ENCODE measurements at regions not wholly inside any gene's neighbourhood (a gene's known extent, or its start where the extent isn't known, plus 50 kb on each side); places are given as distances from the start of the nearest gene placed in this dataset.
A peak's percentile ranks its signal among the peaks of the same experiment; 100 is the strongest.

GRCh38 chr15:94930960-94931359 lies 699.6 kb downstream of the MCTP2 start:
- intact Hi-C loops (cut with DNase I) = no loop called here
- DNase-seq = no peak
- ATAC-seq = no peak

- no peak for DNase-seq
- ATAC-seq = no peak
- intact Hi-C loops (cut with DNase I) = no loop called here
These were observed 703.1 kb downstream of the MCTP2 start for GRCh38 chr15:94934440-94934839.

GRCh38 chr15:94937242-94937641 lies 705.9 kb downstream of the MCTP2 start:
- no peak for DNase-seq
- no peak for ATAC-seq
- intact Hi-C loops (cut with DNase I) = no loop called here

- no peak for DNase-seq
- intact Hi-C loops (cut with DNase I) = no loop called here
- no peak for ATAC-seq
These were observed 712.5 kb downstream of the MCTP2 start for GRCh38 chr15:94943888-94944287.

- intact Hi-C loops (cut with DNase I) = no loop called here
- DNase-seq (no peak), ATAC-seq (no peak)
These were observed 720.2 kb downstream of the MCTP2 start for GRCh38 chr15:94951538-94951937.

GRCh38 chr15:94963953-94964352 lies 732.6 kb downstream of the MCTP2 start:
- intact Hi-C loops (cut with DNase I) = no loop called here
- DNase-seq (no peak), ATAC-seq (no peak)

GRCh38 chr15:94965593-94965992 lies 734.2 kb downstream of the MCTP2 start:
- intact Hi-C loops (cut with DNase I) = no loop called here
- no peak for ATAC-seq
- DNase-seq = no peak

- DNase-seq (no peak), ATAC-seq (no peak)
- intact Hi-C loops (cut with DNase I) = no loop called here
These were observed 736.8 kb downstream of the MCTP2 start for GRCh38 chr15:94968133-94968532.

- intact Hi-C loops (cut with DNase I) = no loop called here
- DNase-seq = no peak
- no peak for ATAC-seq
These were observed 738.7 kb downstream of the MCTP2 start for GRCh38 chr15:94970096-94970495.

GRCh38 chr15:94970802-94971201 lies 739.4 kb downstream of the MCTP2 start:
- intact Hi-C loops (cut with DNase I) = no loop called here
- DNase-seq (no peak), ATAC-seq (no peak)

GRCh38 chr15:94972314-94972713 lies 741.0 kb downstream of the MCTP2 start:
- ATAC-seq (peak in 1 of 2 donors; percentile 39), DNase-seq (no peak)

GRCh38 chr15:94987085-94987484 lies 755.7 kb downstream of the MCTP2 start:
- ATAC-seq = no peak
- no peak for DNase-seq
- intact Hi-C loops (cut with DNase I) = no loop called here

More at GRCh38 chr15:94972314-94972713, 741.0 kb downstream of the MCTP2 start:
- intact Hi-C loops (cut with DNase I) = no loop called here

GRCh38 chr15:94991718-94992117 lies 760.4 kb downstream of the MCTP2 start:
- no peak for ATAC-seq

GRCh38 chr15:95009635-95010034 lies 778.3 kb downstream of the MCTP2 start:
- intact Hi-C loops (cut with DNase I) = no loop called here
- ATAC-seq = no peak
- no peak for DNase-seq

More at GRCh38 chr15:94991718-94992117, 760.4 kb downstream of the MCTP2 start:
- intact Hi-C loops (cut with DNase I) = no loop called here
- DNase-seq = no peak

- DNase-seq (no peak), ATAC-seq (no peak)
- intact Hi-C loops (cut with DNase I) = no loop called here
These were observed 782.0 kb downstream of the MCTP2 start for GRCh38 chr15:95013381-95013780.

GRCh38 chr15:95016511-95017229 lies 785.3 kb downstream of the MCTP2 start:
- DNase-seq (no peak), ATAC-seq (peak; percentile 69 to 85)
- intact Hi-C loops (cut with DNase I) = no loop called here

GRCh38 chr15:95017666-95018328 lies 786.4 kb downstream of the MCTP2 start:
- intact Hi-C loops (cut with DNase I) = no loop called here
- peak; percentile 23 to 48 for ATAC-seq
- peak; percentile 85 for DNase-seq

- ATAC-seq (peak in 1 of 2 donors; percentile 67), DNase-seq (no peak)
- intact Hi-C loops (cut with DNase I) = no loop called here
These were observed 787.7 kb downstream of the MCTP2 start for GRCh38 chr15:95018888-95019545.

- intact Hi-C loops (cut with DNase I) = loop anchor here in 1 of 2 donors (10.0 kb wide), 1 partner anchor 1325 kb away; no protein-coding TSS in a partner anchor
- no peak for ATAC-seq
- no peak for DNase-seq
These were observed 788.5 kb downstream of the MCTP2 start for GRCh38 chr15:95019907-95020306.

- ATAC-seq (no peak), DNase-seq (no peak)
- intact Hi-C loops (cut with DNase I) = loop anchor here in 1 of 2 donors (10.0 kb wide), 1 partner anchor 1323 kb away; no protein-coding TSS in a partner anchor
These were observed 790.5 kb downstream of the MCTP2 start for GRCh38 chr15:95021816-95022215.

All from left cardiac atrium (tissue), 4 donors.